Glutamatergic neuron (in vitro differentiated cells): ENCODE measurements at regions not wholly inside any gene's neighbourhood (a gene's known extent, or its start where the extent isn't known, plus 50 kb on each side); places are given as distances from the start of the nearest gene placed in this dataset.

Experiments used
- DNase-seq: peaks from one replicate; pipeline ENCODE4 v3.0.0; 2022
- H3K27ac Mint-ChIP-seq: one replicate; pipeline ENCODE4 v1.8.0; 2020; ENCODE audit warnings: mild to moderate bottlenecking, mixed read lengths, inconsistent platforms; ENCODE audit not compliant: unreplicated experiment
- H3K27me3 Mint-ChIP-seq: one replicate; pipeline ENCODE4 v1.8.0; 2020; ENCODE audit warnings: mild to moderate bottlenecking, moderate library complexity, mixed read lengths, inconsistent platforms; ENCODE audit not compliant: unreplicated experiment
- H3K36me3 Mint-ChIP-seq: one replicate; pipeline ENCODE4 v1.8.0; 2020; ENCODE audit warnings: mild to moderate bottlenecking, mixed read lengths, inconsistent platforms; ENCODE audit not compliant: unreplicated experiment
- H3K4me1 Mint-ChIP-seq: one replicate; pipeline ENCODE4 v1.8.0; 2020; ENCODE audit warnings: mild to moderate bottlenecking, low read depth, mixed read lengths, inconsistent platforms; ENCODE audit not compliant: unreplicated experiment
- H3K4me3 Mint-ChIP-seq: one replicate; pipeline ENCODE4 v1.8.0; 2020; ENCODE audit warnings: mild to moderate bottlenecking, mixed read lengths, inconsistent platforms; ENCODE audit not compliant: unreplicated experiment
- H3K9me3 Mint-ChIP-seq: one replicate; pipeline ENCODE4 v1.8.0; 2020; ENCODE audit warnings: mild to moderate bottlenecking, moderate library complexity, mixed read lengths, inconsistent platforms; ENCODE audit not compliant: unreplicated experiment
- TF ChIP-seq, protein P1 (sequence below): fragments of 200-600 bp; sonication (generic); IDR thresholded peaks from one replicate; pipeline ENCODE4 v1.5.0; 2021; ENCODE audit not compliant: partially characterized antibody, unreplicated experiment

DNA sequence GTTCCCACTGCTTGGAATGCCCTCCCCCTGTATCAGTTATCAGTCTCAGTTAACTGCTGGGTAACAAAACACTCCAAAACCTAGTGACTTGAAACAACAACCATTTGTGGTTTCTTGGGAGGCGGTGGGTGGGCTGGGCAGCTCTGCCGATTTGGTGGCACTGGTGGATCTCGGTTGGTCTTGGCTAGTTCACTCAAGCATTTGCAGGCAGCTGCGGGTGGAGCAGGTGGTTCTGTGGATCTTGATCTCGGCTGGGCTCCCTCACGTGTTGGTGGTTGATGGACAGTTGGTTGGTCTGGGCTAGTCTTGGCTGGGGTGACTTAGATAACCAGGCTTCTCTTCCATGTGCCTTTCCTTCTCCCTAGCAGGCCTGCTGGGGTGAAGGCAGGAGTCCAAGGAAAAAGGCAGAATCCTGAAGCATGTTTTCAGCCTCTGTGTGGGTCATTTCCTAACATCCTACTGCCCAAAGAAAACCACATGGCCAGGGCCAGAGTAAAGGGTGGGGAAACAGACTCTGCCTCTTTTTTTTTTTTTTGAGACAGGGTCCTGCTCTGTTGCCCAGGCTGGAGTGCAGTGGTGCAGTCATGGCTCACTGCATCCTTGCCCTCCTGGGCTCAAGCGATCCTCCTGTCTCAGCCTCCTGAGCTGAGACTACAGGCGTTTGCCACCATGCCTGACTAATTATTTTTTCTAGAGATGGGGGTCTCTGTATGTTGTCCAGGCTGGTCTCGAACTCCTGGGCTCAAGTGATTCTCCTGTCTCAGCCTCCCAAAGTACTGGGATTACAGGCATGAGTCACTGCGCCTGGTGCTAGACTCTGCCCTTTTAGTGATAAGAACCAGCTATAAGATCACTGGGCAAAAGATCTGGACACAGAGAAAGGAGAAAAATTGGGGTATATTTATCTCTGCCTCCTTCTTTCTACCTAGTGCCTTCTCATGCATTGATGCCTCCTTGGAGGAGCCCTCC is 183.7 kb downstream of the RGS3 start:
- TF ChIP-seq, protein P1, sequence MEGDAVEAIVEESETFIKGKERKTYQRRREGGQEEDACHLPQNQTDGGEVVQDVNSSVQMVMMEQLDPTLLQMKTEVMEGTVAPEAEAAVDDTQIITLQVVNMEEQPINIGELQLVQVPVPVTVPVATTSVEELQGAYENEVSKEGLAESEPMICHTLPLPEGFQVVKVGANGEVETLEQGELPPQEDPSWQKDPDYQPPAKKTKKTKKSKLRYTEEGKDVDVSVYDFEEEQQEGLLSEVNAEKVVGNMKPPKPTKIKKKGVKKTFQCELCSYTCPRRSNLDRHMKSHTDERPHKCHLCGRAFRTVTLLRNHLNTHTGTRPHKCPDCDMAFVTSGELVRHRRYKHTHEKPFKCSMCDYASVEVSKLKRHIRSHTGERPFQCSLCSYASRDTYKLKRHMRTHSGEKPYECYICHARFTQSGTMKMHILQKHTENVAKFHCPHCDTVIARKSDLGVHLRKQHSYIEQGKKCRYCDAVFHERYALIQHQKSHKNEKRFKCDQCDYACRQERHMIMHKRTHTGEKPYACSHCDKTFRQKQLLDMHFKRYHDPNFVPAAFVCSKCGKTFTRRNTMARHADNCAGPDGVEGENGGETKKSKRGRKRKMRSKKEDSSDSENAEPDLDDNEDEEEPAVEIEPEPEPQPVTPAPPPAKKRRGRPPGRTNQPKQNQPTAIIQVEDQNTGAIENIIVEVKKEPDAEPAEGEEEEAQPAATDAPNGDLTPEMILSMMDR = no peak
- H3K36me3 Mint-ChIP-seq = no peaks in the 10 kb centered on the region
- no peak for DNase-seq
- peaks cover 5% of the 10 kb centered on the region for H3K27me3 Mint-ChIP-seq
- peak overlapping the region; percentile 50 for H3K4me3 Mint-ChIP-seq
- no peaks in the 10 kb centered on the region for H3K9me3 Mint-ChIP-seq
- H3K27ac Mint-ChIP-seq = no peak overlapping the region
- H3K4me1 Mint-ChIP-seq = peaks cover 2% of the 10 kb centered on the region

DNA sequence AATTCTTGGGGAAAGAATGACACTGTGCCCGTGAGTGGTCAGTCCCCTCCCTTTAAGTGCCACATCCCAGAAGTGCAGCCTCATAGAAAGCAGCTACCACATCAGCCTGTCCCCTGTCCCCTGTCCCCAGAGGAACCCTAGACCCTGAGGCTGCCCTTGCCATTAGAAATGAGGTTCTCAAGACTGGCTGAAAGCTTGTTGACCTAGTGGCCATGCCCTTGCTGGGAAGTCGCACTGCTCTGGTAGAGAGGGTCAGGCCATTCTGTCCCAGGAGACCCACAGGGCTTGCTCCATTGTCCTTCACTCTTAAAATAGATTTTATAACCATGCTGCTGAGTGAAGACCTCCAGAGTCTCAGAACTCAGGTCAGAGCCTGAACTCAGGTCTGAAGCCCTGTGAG is 184.5 kb downstream of the RGS3 start:
- no peaks in the 10 kb centered on the region for H3K9me3 Mint-ChIP-seq

GRCh38 chr9:113648586-113648985 is 185.1 kb downstream of the RGS3 start:
- Mint-ChIP-seq H3K4me3 (no peak overlapping the region), H3K36me3 (no peaks in the 10 kb centered on the region), H3K4me1 (peaks cover 2% of the 10 kb centered on the region), H3K9me3 (peaks cover under 1% of the 10 kb centered on the region), H3K27me3 (peaks cover 5% of the 10 kb centered on the region), H3K27ac (no peak overlapping the region)
- TF ChIP-seq, protein P1 = no peak
- DNase-seq = no peak

More for the DNA sequence above, 184.5 kb downstream of the RGS3 start:
- Mint-ChIP-seq H3K4me1 (peaks cover 2% of the 10 kb centered on the region), H3K27me3 (peaks cover 5% of the 10 kb centered on the region), H3K27ac (no peak overlapping the region), H3K36me3 (no peaks in the 10 kb centered on the region), H3K4me3 (no peak overlapping the region)
- DNase-seq = no peak
- TF ChIP-seq, protein P1 = no peak

GRCh38 chr9:113649054-113649453 is 185.5 kb downstream of the RGS3 start:
- H3K9me3 Mint-ChIP-seq = peaks cover 4% of the 10 kb centered on the region
- TF ChIP-seq, protein P1 = no peak
- H3K27ac Mint-ChIP-seq = no peak overlapping the region
- no peak for DNase-seq
- no peaks in the 10 kb centered on the region for H3K36me3 Mint-ChIP-seq
- H3K27me3 Mint-ChIP-seq = peaks cover 5% of the 10 kb centered on the region
- H3K4me1 Mint-ChIP-seq = peaks cover 2% of the 10 kb centered on the region
- H3K4me3 Mint-ChIP-seq = no peak overlapping the region

DNA sequence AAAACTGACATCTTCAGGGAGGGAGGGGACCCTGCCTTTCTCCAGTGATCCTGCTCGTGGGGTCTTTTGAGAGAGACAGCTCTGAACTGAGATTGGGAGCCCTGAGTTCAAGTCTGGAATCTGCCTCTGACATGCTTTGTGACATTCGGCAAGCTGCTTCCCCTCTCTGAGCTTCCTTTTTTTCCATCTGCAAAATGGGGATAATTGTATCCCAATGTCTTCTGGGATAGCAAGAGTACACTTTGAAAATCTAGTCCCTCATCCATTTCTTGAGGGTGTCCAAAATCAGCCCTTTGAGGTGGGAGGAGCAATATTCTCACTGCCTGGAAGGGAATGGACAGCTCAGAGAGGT is 186.3 kb downstream of the RGS3 start:
- Mint-ChIP-seq H3K27me3 (peaks cover 5% of the 10 kb centered on the region), H3K36me3 (no peaks in the 10 kb centered on the region), H3K9me3 (peaks cover 4% of the 10 kb centered on the region), H3K4me3 (no peak overlapping the region), H3K27ac (no peak overlapping the region), H3K4me1 (peaks cover 2% of the 10 kb centered on the region)
- DNase-seq = no peak
- TF ChIP-seq, protein P1 = no peak
